ENCODE measurements at regions not wholly inside any gene's neighbourhood (a gene's known extent, or its start where the extent isn't known, plus 50 kb on each side); places are given as distances from the start of the nearest gene placed in this dataset.

GRCh38 chr2:205880048-205880447, 197.7 kb downstream of the NRP2 start:
- Histone ChIP-seq H3K4me3 (ENCODE audit: low read depth, low read length) (no peak overlapping the region), H3K27me3 (ENCODE audit: control insufficient read depth, insufficient read depth, low read length) (peaks cover 1% of the 10 kb centered on the region), H3K36me3 (ENCODE audit: control insufficient read depth, insufficient read depth, low read length) (no peaks in the 10 kb centered on the region)
- DNase-seq (ENCODE audit: low read depth) (no peak), FAIRE-seq (no peak)
- TF ChIP-seq, protein P1, sequence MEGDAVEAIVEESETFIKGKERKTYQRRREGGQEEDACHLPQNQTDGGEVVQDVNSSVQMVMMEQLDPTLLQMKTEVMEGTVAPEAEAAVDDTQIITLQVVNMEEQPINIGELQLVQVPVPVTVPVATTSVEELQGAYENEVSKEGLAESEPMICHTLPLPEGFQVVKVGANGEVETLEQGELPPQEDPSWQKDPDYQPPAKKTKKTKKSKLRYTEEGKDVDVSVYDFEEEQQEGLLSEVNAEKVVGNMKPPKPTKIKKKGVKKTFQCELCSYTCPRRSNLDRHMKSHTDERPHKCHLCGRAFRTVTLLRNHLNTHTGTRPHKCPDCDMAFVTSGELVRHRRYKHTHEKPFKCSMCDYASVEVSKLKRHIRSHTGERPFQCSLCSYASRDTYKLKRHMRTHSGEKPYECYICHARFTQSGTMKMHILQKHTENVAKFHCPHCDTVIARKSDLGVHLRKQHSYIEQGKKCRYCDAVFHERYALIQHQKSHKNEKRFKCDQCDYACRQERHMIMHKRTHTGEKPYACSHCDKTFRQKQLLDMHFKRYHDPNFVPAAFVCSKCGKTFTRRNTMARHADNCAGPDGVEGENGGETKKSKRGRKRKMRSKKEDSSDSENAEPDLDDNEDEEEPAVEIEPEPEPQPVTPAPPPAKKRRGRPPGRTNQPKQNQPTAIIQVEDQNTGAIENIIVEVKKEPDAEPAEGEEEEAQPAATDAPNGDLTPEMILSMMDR (IDR thresholded peaks at IDR 0.05; ENCODE audit: insufficient read depth, low read length, severe bottlenecking) = no peak

DNA sequence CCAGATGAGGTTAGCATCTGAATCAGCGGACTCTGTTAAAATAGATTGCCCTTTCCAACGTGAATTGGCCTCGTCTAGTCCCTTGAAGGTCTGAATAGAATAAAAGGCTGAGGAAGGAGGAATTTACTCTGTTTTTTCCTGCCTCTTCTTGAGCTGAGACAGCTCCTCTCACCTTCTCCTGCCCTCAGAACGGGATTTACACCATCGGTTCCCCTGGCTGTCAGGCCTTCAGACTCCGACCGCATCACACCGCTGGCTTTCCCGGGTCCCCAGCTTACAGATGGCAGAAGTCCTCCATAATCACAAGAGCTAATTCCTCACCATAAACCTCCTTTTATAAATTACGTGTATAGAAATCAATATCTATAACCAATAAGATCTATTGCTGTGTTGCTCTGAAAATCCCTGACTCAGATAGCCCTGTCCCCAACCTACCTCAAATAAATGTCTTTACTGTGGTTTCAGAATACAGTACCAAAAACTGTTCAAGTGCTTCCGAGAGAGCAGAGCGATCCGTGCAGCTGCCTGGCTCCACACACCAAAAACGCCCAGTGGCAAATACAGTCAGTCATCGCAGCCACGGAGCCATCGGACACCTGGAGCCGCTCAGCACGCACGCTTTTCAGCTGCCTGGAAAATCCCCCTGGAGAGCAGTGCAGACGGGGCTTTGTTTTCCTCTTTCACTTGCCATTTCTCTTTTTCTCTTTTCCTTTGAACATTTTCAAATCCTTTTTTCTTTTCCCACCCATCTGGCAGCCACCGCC, 196.9 kb downstream of the NRP2 start:
- TF ChIP-seq, protein P1 (IDR thresholded peaks at IDR 0.05; ENCODE audit: insufficient read depth, low read length, severe bottlenecking) = no peak
- no peaks in the 10 kb centered on the region for H3K36me3 ChIP-seq (ENCODE audit: control insufficient read depth, insufficient read depth, low read length)
- no peak for FAIRE-seq

GRCh38 chr2:205877496-205877895, 195.2 kb downstream of the NRP2 start:
- DNase-seq (ENCODE audit: low read depth) (no peak), FAIRE-seq (no peak)
- H3K4me3 ChIP-seq (ENCODE audit: low read depth, low read length) = no peak overlapping the region
- H3K36me3 ChIP-seq (ENCODE audit: control insufficient read depth, insufficient read depth, low read length) = no peaks in the 10 kb centered on the region
- H3K27me3 ChIP-seq (ENCODE audit: control insufficient read depth, insufficient read depth, low read length) = peaks cover 1% of the 10 kb centered on the region
- TF ChIP-seq, protein P1 (IDR thresholded peaks at IDR 0.05; ENCODE audit: insufficient read depth, low read length, severe bottlenecking) = no peak

More for the DNA sequence above, 196.9 kb downstream of the NRP2 start:
- no peak for DNase-seq (ENCODE audit: low read depth)
- H3K27me3 ChIP-seq (ENCODE audit: control insufficient read depth, insufficient read depth, low read length) = peaks cover 1% of the 10 kb centered on the region
- H3K4me3 ChIP-seq (ENCODE audit: low read depth, low read length) = no peak overlapping the region

- no peaks in the 10 kb centered on the region for H3K36me3 ChIP-seq (ENCODE audit: control insufficient read depth, insufficient read depth, low read length)
- peak; percentile 77 for FAIRE-seq
- H3K27me3 ChIP-seq (ENCODE audit: control insufficient read depth, insufficient read depth, low read length) = peaks cover 1% of the 10 kb centered on the region
- DNase-seq (ENCODE audit: low read depth) = no peak
- no peak overlapping the region for H3K4me3 ChIP-seq (ENCODE audit: low read depth, low read length)
- TF ChIP-seq, protein P1 (IDR thresholded peaks at IDR 0.05; ENCODE audit: insufficient read depth, low read length, severe bottlenecking) = no peak
These were observed 193.8 kb downstream of the NRP2 start for GRCh38 chr2:205876127-205876526.

GRCh38 chr2:205872716-205873115, 190.4 kb downstream of the NRP2 start:
- Histone ChIP-seq H3K4me3 (ENCODE audit: low read depth, low read length) (no peak overlapping the region), H3K36me3 (ENCODE audit: control insufficient read depth, insufficient read depth, low read length) (no peaks in the 10 kb centered on the region), H3K27me3 (ENCODE audit: control insufficient read depth, insufficient read depth, low read length) (no peaks in the 10 kb centered on the region)
- TF ChIP-seq, protein P1 (IDR thresholded peaks at IDR 0.05; ENCODE audit: insufficient read depth, low read length, severe bottlenecking) = no peak
- FAIRE-seq (no peak), DNase-seq (ENCODE audit: low read depth) (no peak)

- no peaks in the 10 kb centered on the region for H3K27me3 ChIP-seq (ENCODE audit: control insufficient read depth, insufficient read depth, low read length)
- DNase-seq (ENCODE audit: low read depth) (no peak), FAIRE-seq (no peak)
- H3K36me3 ChIP-seq (ENCODE audit: control insufficient read depth, insufficient read depth, low read length) = no peaks in the 10 kb centered on the region
- TF ChIP-seq, protein P1 (IDR thresholded peaks at IDR 0.05; ENCODE audit: insufficient read depth, low read length, severe bottlenecking) = no peak
- H3K4me3 ChIP-seq (ENCODE audit: low read depth, low read length) = no peak overlapping the region
These were observed 187.1 kb downstream of the NRP2 start for GRCh38 chr2:205869439-205869838.

Measured in bronchial epithelial cell (primary cell).